ENCODE measurements at regions not wholly inside any gene's neighbourhood (a gene's known extent, or its start where the extent isn't known, plus 50 kb on each side); places are given as distances from the start of the nearest gene placed in this dataset.

- H3K36me3 Mint-ChIP-seq = no peaks in the 10 kb centered on the region
- no peak overlapping the region for H3K4me3 Mint-ChIP-seq
- peaks cover 6% of the 10 kb centered on the region for H3K27me3 Mint-ChIP-seq
- H3K9me3 Mint-ChIP-seq = peaks cover 7% of the 10 kb centered on the region
- H3K27ac Mint-ChIP-seq = no peak overlapping the region
- H3K4me1 Mint-ChIP-seq (ENCODE audit: unreplicated experiment) = no peaks in the 10 kb centered on the region
- no peak for DNase-seq (ENCODE audit: extremely low spot score, unreplicated experiment)
- TF ChIP-seq CTCF (conservative IDR thresholded peaks at IDR 0.05) = no peak
These were observed 93.6 kb upstream of the ZNF678 start for GRCh38 chr1:227469708-227470107.

- H3K27ac Mint-ChIP-seq = no peak overlapping the region
- H3K9me3 Mint-ChIP-seq = peaks cover 7% of the 10 kb centered on the region
- TF ChIP-seq CTCF (conservative IDR thresholded peaks at IDR 0.05) = no peak
- no peaks in the 10 kb centered on the region for H3K4me1 Mint-ChIP-seq (ENCODE audit: unreplicated experiment)
- H3K36me3 Mint-ChIP-seq = no peaks in the 10 kb centered on the region
- peaks cover 10% of the 10 kb centered on the region for H3K27me3 Mint-ChIP-seq
- no peak overlapping the region for H3K4me3 Mint-ChIP-seq
- DNase-seq (ENCODE audit: extremely low spot score, unreplicated experiment) = no peak
These were observed 97.2 kb upstream of the ZNF678 start for GRCh38 chr1:227466039-227466645.

GRCh38 chr1:227465256-227465655 is 98.1 kb upstream of the ZNF678 start:
- no peaks in the 10 kb centered on the region for H3K36me3 Mint-ChIP-seq
- no peak overlapping the region for H3K27ac Mint-ChIP-seq
- no peaks in the 10 kb centered on the region for H3K4me1 Mint-ChIP-seq (ENCODE audit: unreplicated experiment)
- TF ChIP-seq CTCF (conservative IDR thresholded peaks at IDR 0.05) = peak; percentile 22
- no peak overlapping the region for H3K4me3 Mint-ChIP-seq
- H3K27me3 Mint-ChIP-seq = peaks cover 10% of the 10 kb centered on the region
- DNase-seq (ENCODE audit: extremely low spot score, unreplicated experiment) = no peak
- H3K9me3 Mint-ChIP-seq = peaks cover 4% of the 10 kb centered on the region

GRCh38 chr1:227459977-227460376 is 103.4 kb upstream of the ZNF678 start:
- Mint-ChIP-seq H3K27ac (no peak overlapping the region), H3K9me3 (no peaks in the 10 kb centered on the region), H3K4me1 (ENCODE audit: unreplicated experiment) (no peaks in the 10 kb centered on the region), H3K36me3 (no peaks in the 10 kb centered on the region), H3K4me3 (no peak overlapping the region), H3K27me3 (peaks cover 19% of the 10 kb centered on the region)
- DNase-seq (ENCODE audit: extremely low spot score, unreplicated experiment) = no peak
- no peak for TF ChIP-seq CTCF (conservative IDR thresholded peaks at IDR 0.05)

GRCh38 chr1:227459326-227459841 is 104.0 kb upstream of the ZNF678 start:
- peaks cover 2% of the 10 kb centered on the region for H3K4me1 Mint-ChIP-seq (ENCODE audit: unreplicated experiment)
- no peak overlapping the region for H3K4me3 Mint-ChIP-seq
- H3K27ac Mint-ChIP-seq = no peak overlapping the region
- H3K9me3 Mint-ChIP-seq = no peaks in the 10 kb centered on the region
- no peak for TF ChIP-seq CTCF (conservative IDR thresholded peaks at IDR 0.05)
- H3K27me3 Mint-ChIP-seq = peaks cover 25% of the 10 kb centered on the region
- DNase-seq (ENCODE audit: extremely low spot score, unreplicated experiment) = no peak
- no peaks in the 10 kb centered on the region for H3K36me3 Mint-ChIP-seq

Data from type B pancreatic cell (in vitro differentiated cells).